ENCODE measurements at regions not wholly inside any gene's neighbourhood (a gene's known extent, or its start where the extent isn't known, plus 50 kb on each side); places are given as distances from the start of the nearest gene placed in this dataset.

DNA sequence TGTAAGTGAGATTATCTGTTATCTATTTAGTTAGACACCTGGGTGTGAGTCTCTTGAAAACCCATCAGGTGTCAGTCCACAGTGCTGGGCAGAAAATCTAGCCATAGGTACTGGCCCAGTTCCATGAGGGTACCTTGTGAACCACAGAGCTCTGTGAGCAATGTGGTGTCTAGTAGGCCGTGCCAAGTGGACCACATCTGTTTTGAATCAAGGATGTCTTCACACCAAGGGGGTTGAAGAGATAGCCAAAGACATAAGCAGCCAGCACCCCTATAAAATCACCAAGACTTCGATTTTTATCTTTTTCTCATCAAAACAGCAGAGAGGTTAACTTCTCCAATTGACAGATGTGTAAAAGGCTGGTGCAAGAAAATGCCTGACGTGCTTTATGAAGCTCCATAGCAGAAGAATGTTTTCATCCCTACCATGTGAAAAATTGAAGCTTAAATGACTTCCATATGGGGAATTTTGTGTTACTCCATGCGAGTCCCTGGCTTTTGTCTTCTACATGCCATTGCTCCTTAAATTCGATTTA is 368.7 kb downstream of the HAO1 start:
- no peak for DNase-seq (ENCODE audit: low read depth, low spot score)

DNA sequence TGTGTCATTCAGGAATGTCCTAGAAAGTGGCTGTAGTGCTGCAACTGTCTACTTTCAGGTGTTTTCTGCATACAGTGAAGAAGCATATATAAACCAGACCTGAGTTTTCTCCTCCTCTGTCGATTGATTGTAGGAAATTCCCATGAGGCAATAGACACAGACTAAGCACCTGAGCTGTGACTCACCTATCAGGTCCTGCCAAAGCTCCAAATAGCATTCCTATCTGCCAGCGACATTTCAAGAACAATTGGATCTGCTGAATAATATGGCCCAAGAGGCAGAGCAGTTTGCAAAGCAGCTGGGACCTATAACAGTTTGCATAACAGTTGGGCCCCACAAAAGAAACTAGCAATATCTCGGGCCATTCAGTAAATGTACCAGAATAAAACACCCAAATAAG is 360.4 kb downstream of the HAO1 start:
- no peak overlapping the region for H3K27ac ChIP-seq
- peak; percentile 44 for DNase-seq (ENCODE audit: low read depth, low spot score)

More for the DNA sequence above, 368.7 kb downstream of the HAO1 start:
- H3K27ac ChIP-seq = no peak overlapping the region

DNA sequence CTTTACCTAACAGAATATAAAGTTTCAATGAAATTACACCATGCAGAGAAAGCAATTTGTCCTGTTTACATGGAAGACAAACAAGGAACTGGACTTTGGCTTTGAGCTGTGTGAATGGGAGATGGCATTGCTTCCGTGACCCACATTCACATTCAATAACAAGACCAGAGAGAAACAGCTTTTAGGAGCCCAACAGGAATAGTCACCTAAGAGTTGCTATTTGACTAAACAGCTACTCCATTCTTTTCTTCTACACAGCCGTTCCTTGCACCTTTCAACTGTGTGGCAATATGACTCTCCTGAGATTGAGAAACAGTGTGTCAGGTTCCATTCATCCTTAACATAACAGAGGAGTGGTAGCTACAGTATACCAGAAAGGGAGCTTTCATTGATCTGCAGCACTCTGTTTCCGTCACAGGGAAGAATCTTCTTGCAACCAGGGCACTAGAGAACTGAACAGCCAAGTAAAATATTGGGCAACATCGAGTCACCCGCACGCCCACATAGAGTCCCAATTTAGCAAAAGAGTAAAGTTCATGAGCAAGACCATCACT is 355.1 kb downstream of the HAO1 start:
- no peak for DNase-seq (ENCODE audit: low read depth, low spot score)
- H3K27ac ChIP-seq = no peak overlapping the region

DNA sequence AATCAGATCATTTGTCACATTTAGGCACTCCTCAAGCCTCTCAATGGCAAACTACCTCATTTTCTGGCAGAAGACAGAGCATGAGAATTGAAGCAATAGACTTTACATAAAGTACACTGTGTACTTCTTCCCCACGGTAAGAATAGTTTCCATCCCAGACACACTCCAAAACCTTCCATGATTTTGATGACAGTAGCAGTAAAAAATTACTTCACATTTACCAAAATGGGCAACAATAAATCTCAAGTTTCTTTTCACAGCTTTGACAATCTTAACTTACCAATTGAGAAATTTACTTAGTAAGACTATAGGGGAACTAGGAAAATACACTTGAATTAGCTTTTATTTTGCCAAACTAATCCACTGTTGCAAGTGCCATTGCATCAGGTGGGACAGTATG is 353.8 kb downstream of the HAO1 start:
- DNase-seq (ENCODE audit: low read depth, low spot score) = no peak
- no peak overlapping the region for H3K27ac ChIP-seq

DNA sequence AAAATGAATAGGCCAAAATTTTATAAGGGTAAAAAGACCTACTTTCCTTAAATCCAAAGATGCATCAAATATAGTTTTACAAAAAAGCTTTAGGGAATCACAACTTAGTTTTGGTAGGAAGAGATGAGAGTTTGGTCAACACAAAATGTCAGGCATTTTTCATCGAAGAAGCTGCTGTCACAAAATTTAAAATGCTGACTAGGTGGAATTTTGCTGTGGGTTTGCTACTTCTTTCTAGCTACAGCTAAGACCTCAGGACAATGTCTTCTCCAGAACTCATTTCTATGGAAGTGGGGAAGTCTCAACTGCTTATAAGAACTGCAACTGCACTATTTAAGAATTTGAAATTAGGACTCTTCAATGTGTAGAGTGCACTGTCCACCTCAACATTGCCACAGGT is 351.1 kb downstream of the HAO1 start:
- no peak overlapping the region for H3K27ac ChIP-seq
- DNase-seq (ENCODE audit: low read depth, low spot score) = no peak

DNA sequence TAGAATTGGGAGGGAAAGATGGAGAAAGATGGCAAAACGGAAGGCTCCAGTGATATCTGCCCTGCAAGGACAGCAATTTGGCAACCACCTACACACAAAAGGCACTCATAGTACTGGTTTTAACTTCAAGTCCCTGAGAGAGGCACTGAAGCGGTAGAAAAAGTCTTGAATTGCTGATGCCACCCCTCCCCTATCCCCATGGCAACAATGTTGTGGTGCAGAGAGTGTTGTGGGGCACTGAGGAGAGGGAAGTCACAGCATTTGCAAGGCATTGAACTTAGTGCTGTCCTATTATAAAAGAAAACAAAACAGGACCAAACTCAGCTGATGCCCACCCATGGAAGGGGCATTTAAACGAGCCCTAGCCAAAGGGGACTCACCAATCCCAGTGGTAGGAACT is 343.7 kb downstream of the HAO1 start:
- no peak overlapping the region for H3K27ac ChIP-seq
- no peak for DNase-seq (ENCODE audit: low read depth, low spot score)

DNA sequence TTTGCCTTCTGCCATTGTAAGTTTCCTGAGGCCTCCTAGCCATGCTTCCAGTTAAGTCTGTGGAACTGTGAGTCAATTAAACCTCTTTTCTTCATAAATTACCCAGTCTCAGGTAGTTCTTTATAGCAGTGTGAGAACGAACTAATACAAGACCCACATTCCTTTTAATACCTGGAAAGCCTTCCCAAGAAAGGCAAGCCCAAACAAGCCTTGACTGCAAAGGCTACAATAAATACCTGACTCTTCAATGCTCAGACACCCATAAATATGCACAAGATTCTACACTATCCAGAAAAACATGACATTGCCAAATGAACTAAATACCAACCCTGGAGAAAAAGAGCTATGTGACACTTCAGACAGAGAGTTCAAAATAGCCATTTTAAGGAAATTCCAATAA is 338.8 kb downstream of the HAO1 start:
- H3K27ac ChIP-seq = peak overlapping the region; percentile 63

DNA sequence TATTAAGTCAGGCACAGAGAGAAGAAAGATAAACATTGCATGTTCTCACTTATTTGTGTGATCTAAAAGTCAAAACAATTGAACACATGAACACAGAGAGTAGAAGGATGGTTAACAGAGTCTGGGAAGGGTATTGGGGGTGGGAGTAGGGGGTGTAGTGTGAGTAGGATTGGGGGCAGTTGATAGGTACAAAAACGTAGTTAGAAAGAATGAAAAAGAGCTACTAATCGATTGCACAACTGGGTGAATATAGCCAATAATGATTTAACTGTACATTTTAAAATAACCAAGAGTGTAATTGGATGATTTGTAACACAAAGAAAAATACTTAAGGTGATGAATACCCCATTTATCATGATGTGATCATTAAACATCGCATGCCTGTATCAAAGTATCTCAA is 333.3 kb downstream of the HAO1 start:
- no peak for DNase-seq (ENCODE audit: low read depth, low spot score)
- H3K27ac ChIP-seq = no peak overlapping the region

More for the DNA sequence above, 338.8 kb downstream of the HAO1 start:
- peak; percentile 45 for DNase-seq (ENCODE audit: low read depth, low spot score)

DNA sequence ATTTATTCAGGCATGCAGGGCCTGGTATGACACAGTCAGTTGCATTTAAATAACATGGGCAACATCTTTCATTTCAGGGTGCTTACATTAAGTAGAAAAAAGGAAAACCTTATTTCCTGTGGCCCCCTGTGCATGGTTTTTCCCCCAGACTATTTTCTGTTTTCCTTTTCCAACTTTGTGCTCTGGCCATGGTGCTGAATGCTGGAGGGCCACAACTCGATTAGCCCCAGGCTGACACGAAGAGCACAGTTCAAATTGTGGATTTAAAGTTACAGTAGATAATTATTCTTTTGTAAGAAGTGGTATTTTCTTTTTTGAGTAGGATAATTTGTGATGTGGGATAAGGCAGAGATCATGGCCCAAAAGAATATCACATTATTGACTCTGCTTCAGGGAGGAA is 332.0 kb downstream of the HAO1 start:
- H3K27ac ChIP-seq = no peak overlapping the region
- DNase-seq (ENCODE audit: low read depth, low spot score) = no peak

DNA sequence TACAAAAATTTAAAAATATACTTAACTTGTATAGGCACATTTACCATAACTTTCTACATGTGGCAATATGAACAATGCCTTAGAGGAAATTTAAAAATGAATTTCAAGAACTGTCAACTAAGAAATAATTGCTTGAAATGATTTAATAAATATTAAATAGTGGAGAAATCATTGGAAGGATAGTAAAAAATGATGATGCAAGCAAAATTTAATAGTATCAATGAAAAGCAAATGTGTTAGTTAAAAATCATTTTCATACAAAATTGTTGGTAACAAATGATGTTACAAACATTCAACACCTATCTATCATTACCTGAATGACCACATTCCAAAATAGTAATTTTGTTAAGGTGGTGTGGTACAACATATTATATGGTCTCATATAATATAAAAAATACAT is 331.0 kb downstream of the HAO1 start:
- DNase-seq (ENCODE audit: low read depth, low spot score) = no peak
- H3K27ac ChIP-seq = no peak overlapping the region

DNA sequence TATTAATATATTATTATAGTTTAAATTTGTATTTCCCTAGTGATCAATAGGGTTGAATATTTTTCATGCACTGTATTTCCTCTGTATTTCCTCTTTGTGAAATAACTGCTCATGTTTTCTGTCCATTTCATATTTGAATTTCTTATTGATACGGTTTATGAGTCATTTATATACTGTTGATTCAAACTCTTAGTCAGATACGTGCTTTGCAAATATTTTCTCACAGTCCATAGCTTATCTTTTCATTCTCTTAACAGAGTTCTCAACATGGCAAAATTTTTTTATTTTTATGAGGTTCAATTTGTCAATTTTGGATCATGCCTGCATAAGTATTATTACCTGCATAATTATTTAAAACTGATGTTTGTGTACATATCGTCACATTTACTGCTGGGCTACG is 329.6 kb downstream of the HAO1 start:
- no peak for DNase-seq (ENCODE audit: low read depth, low spot score)
- H3K27ac ChIP-seq = no peak overlapping the region

DNA sequence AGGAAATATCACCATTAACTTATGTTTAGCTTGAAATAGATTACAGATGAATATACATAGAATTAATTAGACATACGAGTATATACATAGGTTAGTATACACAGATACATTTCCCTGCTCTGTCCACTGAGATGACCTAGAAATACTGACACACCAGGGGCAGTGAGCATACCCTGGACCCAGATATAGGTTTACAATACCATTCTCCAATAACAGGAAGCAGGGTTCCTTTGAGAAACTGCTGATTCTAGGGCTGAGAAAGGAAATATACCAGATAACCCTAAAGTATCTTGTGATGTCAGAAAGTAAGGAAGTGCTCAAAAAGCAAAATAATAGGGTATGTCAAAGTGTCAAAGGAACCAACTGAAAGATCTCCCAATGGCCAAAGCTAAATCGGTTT is 322.5 kb downstream of the HAO1 start:
- DNase-seq (ENCODE audit: low read depth, low spot score) = no peak
- no peak overlapping the region for H3K27ac ChIP-seq

DNA sequence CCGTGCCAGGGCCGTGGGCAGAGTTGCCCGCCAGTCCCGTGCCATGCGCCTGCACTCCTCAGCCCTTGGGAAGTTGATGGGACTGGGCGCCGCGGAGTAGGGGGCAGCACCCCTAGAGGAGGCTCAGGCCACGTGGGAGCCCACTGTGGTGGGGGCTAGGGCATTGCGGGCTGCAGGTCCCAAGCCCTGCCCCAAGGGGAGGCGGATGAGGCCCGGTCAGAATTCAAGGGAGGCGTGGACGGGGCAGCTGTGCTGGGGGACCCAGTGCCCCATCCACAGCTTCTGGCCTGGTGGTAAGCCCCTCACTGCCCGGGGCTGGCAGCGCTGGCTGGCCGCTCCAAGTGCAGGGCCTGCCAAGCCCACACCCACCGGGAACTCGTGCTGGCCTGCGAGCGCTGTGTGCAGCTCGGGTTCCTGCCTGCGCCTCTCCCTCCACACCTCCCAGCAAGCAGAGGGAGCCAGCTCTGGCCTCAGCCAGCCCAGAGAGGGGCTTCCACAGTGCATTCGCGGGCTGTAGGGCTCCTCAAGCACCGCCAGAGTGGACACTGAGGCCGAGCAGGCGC is 317.8 kb downstream of the HAO1 start:
- no peak overlapping the region for H3K27ac ChIP-seq
- no peak for DNase-seq (ENCODE audit: low read depth, low spot score)

DNA sequence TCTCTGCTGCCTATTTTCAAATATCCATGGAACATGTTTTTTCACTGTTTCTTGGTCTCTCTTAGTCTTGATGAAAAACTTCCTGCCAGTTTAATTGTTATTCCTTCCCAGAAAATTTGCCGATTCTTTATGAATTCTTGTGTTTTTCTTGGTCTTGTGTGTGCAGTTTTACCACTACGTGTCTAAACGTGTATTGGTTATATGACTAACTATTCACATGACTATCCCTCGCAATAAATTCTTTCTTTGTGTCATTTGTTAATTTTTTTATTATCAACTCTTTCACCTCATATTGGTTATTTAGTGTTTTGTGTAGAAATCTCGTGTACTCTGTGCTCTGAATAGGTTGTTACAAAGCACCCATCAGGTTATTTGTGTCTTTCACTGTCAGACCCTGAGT is 315.4 kb downstream of the HAO1 start:
- no peak for DNase-seq (ENCODE audit: low read depth, low spot score)

DNA sequence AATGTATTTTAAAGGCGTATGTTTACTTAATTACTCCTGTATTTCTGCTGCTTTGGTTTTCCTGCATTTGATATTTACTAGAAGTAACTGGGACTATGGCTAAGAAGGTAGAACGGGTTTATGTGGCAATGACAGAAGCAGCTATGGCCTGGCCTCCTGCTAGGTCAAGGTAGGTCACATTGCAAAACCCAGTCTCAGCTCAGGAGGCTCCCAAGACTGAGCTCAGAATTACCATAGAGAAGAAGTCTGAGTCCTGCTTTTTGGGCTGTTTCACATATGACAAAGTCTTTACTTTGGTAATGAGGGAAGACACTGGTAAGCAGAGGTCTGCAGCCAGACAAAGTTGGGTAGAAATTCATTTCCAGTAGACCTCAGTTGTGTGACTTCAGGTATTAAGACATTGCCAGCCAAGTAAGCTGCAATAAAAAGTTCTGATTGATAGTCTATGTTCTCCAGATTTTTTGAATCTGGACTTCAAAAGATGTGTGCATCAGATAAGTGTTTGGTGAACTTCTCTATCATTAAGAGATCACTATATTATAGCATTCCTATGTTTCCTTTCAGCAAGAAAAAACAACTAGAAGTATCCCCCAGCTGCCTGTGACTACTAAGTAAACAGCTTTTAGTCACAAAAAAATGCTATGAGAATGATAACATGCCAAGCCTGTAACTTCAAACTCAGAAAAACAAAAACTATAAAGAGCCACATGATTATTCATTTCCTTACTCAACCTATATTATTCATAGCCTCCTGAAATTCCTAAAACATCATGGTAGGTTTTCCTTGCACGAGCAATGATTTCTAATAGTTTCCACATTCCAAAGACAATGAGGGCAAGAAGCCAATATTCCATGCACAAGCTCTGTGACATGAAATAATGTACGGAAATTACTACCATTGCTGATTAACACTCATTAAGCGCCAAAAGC is 312.3 kb downstream of the HAO1 start:
- no peak for DNase-seq (ENCODE audit: low read depth, low spot score)
- H3K27ac ChIP-seq = peak overlapping the region; percentile 78

More for the DNA sequence above, 315.4 kb downstream of the HAO1 start:
- peak overlapping the region; percentile 1 for H3K27ac ChIP-seq

DNA sequence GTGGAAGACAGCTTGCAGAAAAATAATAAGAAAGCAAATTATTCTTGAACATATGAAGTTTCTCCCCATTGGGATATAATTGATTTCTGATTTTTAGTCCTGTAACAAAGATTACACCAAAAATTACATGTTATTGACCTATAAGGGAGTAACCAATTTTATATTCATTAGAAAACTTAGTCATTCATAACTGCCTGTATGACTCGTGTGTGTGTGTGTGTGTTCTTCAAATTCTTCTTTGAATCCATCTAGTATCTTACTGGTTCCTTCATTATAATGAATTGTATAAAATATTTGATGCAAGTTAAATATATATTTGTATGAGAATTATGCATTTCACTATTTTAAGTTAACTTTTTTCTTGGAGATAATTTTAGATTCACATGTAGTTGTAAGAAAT is 310.4 kb downstream of the HAO1 start:
- no peak for DNase-seq (ENCODE audit: low read depth, low spot score)
- H3K27ac ChIP-seq = peak overlapping the region; percentile 78

DNA sequence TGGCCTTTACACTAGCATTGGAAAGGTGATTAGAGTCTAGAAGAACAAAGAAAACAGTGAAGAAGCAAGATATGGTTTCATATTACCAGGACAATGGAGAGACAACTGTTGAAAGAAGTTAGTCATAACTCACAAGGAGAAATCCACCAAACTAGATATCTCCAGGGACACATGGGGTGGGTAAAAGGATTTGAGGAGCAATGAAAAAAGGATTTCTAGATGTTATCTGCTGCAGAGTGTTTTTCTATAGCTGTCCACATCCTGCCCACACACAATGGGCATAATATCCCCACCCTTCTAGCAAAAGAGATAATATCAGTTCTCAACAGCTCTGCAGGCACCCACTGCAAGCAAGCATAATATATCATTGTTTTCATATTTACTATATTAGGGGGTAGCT is 303.1 kb downstream of the HAO1 start:
- no peak overlapping the region for H3K27ac ChIP-seq
- no peak for DNase-seq (ENCODE audit: low read depth, low spot score)

DNA sequence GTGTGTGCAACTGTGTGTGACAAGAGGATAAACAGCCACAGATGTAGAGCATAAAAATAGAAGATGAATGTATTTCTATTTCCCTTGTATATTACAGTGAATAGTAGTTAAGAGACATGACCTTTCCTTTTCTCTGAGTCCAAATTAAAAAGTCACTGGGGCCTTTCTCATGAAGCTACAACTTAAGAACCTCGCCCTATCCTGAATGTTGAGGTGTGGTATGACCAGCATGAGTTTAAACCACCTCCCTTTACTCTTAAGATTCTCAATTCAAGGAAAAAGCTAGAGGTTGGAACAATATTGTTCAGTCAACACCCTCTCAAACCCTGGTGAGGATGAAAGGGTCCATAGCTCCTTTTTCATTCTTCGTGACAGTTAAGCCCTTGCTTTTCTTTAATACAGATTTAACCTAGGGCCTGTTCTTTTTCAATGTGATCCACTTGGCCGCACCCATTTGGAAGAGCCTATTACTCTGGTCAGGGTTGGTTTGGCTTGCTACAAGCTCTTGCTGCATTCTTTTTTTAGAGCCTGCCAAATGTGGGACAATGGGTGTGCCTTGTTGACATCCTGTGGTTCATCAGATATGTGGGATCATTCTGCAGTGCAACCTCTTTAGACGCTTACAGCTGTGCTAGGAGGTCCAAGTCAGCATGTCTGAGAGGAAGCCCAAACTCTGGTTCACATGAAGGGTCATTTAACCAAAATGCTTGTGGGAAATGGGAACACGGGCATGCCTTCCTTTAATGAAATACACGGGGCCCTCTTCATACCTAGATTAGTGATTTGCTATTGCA is 290.0 kb downstream of the HAO1 start:
- no peak for DNase-seq (ENCODE audit: low read depth, low spot score)
- no peak overlapping the region for H3K27ac ChIP-seq

DNA sequence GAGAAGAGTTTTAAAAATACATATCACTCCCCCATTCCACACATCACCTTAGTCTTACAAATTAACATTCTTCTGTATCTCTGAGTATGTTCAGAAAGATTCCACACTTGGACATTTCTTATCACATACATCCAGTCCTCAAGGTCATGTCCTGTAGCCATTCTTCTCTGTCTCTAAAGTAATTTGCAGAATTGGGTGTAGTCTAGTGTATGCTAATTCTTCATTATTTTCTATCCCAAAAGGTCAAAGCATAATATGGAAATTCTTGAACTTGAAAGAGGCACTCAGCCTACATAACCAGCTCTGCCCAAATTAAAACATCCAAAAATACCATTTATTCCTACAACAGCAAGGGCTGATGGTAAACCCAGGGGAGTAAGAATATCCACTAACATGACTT is 286.0 kb downstream of the HAO1 start:
- no peak for DNase-seq (ENCODE audit: low read depth, low spot score)
- H3K27ac ChIP-seq = no peak overlapping the region

DNA sequence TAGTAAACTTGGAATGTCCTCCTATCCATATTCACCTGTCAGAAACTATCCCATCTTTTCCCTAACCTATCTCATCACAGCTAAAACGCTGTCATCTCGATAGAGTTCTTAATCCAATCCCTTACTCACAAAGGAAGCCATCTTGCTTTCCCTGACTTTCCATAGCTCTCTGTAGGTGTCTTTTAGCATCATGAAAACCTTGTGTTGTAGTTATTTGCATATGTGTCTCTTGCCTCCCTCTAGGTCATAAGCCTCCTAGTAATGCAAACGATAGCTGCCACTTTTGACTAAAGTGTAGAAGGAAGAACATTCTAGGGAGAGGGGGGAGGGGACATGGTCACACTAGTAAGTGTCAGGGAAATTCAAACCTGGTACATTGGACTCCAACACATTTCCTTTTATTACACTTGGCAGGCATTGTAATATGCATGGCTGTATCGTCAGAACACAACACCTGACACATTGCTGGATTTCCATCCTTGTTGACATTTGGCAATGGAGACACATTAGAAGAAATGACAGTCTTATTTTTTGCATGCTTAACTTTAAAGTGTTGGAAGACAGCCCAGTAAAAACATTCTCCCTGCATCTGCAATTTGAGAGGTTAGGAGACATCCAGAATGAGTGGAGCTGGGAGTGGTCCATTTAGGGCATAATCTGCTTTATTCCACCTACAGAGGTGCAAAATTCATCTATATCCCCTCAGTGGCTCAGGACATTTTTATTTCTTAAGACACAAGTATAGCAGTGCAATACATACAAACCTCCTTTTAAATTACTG is 283.4 kb downstream of the HAO1 start:
- peak overlapping the region; percentile 16 for H3K27ac ChIP-seq
- DNase-seq (ENCODE audit: low read depth, low spot score) = no peak

All from epithelial cell of prostate (primary cell).